GM23338 (cell line): ENCODE measurements at regions not wholly inside any gene's neighbourhood (a gene's known extent, or its start where the extent isn't known, plus 50 kb on each side); places are given as distances from the start of the nearest gene placed in this dataset.

Experiments used
- ATAC-seq: fragments of 200-7000 bp; cut with Tn5 transposase; 3 replicates; pipeline ENCODE4 v1.9.1; 2020
- DNase-seq: peaks from one replicate; pipeline ENCODE4 v3.0.0-alpha.2; 2015; ENCODE audit warnings: low spot score
- H2AFZ ChIP-seq: fragments of 200-600 bp; sonication (generic); 2 replicates; pipeline ENCODE4 v1.8.0; 2016; ENCODE audit warnings: antibody characterized with exemption, mild to moderate bottlenecking, moderate library complexity
- H3F3A ChIP-seq: fragments of 200-600 bp; sonication (generic); replicated peaks from 2 replicates; pipeline ENCODE4 v1.8.0; 2017; ENCODE audit warnings: antibody characterized with exemption, mixed run types, low read depth
- H3K27ac ChIP-seq: fragments of 200-600 bp; sonication (generic); 2 replicates; pipeline ENCODE4 v1.6.1; 2016; ENCODE audit warnings: low read depth
- H3K27me3 ChIP-seq: fragments of 200-600 bp; sonication (generic); 2 replicates; pipeline ENCODE4 v1.8.0; 2016; ENCODE audit warnings: mild to moderate bottlenecking, mixed run types, moderate library complexity; ENCODE audit not compliant: insufficient read depth
- H3K36me3 ChIP-seq: fragments of 200-600 bp; sonication (generic); 2 replicates; pipeline ENCODE4 v1.8.0; 2016; ENCODE audit warnings: mild to moderate bottlenecking; ENCODE audit not compliant: insufficient read depth
- H3K4me1 ChIP-seq: fragments of 200-600 bp; sonication (generic); 2 replicates; pipeline ENCODE4 v1.8.0; 2016; ENCODE audit warnings: mild to moderate bottlenecking, moderate library complexity; ENCODE audit not compliant: insufficient read depth
- H3K4me2 ChIP-seq: fragments of 200-600 bp; sonication (generic); 2 replicates; pipeline ENCODE4 v1.7.1; 2017; ENCODE audit warnings: mixed run types
- H3K4me3 ChIP-seq: fragments of 200-600 bp; sonication (generic); 2 replicates; pipeline ENCODE4 v1.6.1; 2016; ENCODE audit warnings: mixed run types
- H3K79me2 ChIP-seq: fragments of 200-600 bp; sonication (generic); replicated peaks from 2 replicates; pipeline ENCODE4 v1.8.0; 2017; ENCODE audit warnings: mild to moderate bottlenecking; ENCODE audit not compliant: insufficient read depth
- H3K9me2 ChIP-seq: fragments of 200-600 bp; sonication (generic); 2 replicates; pipeline ENCODE4 v1.8.0; 2017; ENCODE audit not compliant: insufficient read depth
- H4K20me1 ChIP-seq: fragments of 200-600 bp; sonication (generic); replicated peaks from 2 replicates; pipeline ENCODE4 v1.8.0; 2017; ENCODE audit warnings: mild to moderate bottlenecking; ENCODE audit not compliant: insufficient read depth
- H3K27ac Mint-ChIP-seq: 2 replicates; pipeline ENCODE4 v1.8.0; 2020; ENCODE audit warnings: inconsistent platforms, mild to moderate bottlenecking, moderate library complexity, mixed read lengths
- H3K27me3 Mint-ChIP-seq: 3 replicates; pipeline ENCODE4 v1.8.0; 2022; ENCODE audit warnings: low read depth, mild to moderate bottlenecking, moderate library complexity, mixed read lengths, inconsistent platforms; ENCODE audit not compliant: insufficient read depth, poor library complexity
- H3K36me3 Mint-ChIP-seq: 3 replicates; pipeline ENCODE4 v1.8.0; 2021; ENCODE audit warnings: low read depth, mild to moderate bottlenecking, inconsistent platforms, moderate library complexity, mixed read lengths
- H3K4me1 Mint-ChIP-seq: 3 replicates; pipeline ENCODE4 v1.8.0; 2020; ENCODE audit warnings: mild to moderate bottlenecking, inconsistent platforms, mixed read lengths
- H3K4me3 Mint-ChIP-seq: 3 replicates; pipeline ENCODE4 v1.8.0; 2021; ENCODE audit warnings: moderate library complexity, mild to moderate bottlenecking, inconsistent platforms, mixed read lengths
- H3K9me3 Mint-ChIP-seq: 3 replicates; pipeline ENCODE4 v1.8.0; 2020; ENCODE audit warnings: moderate library complexity, mild to moderate bottlenecking, inconsistent platforms, mixed read lengths
- CREB1 ChIP-seq: fragments of 250-450 bp; sonication (Bioruptor Pico); IDR thresholded peaks from 2 replicates; pipeline ENCODE4 v1.5.0; 2020; ENCODE audit warnings: low read depth, mild to moderate bottlenecking, moderate library complexity
- CTCF ChIP-seq, 2 experiments: fragments of 200-600 bp in 1 of 2; sonication (generic) in 1 of 2; conservative IDR thresholded peaks; 2 replicates each; pipeline versions ENCODE4 v1.5.1 to v1.6.1; 2016 to 2017; ENCODE audit warnings: antibody characterized with exemption in 2 of 2, low read depth in 2 of 2, mild to moderate bottlenecking in 2 of 2, moderate library complexity in 1 of 2
- ETS1 ChIP-seq: IDR thresholded peaks from 2 replicates; pipeline ENCODE4 v1.6.1; 2016; ENCODE audit warnings: antibody characterized with exemption
- EZH2 ChIP-seq: fragments of 200-600 bp; sonication (generic); IDR thresholded peaks from one replicate; pipeline ENCODE4 v1.8.0; 2017; ENCODE audit warnings: antibody characterized with exemption, mild to moderate bottlenecking, low read depth; ENCODE audit not compliant: unreplicated experiment
- EZH2phosphoT487 ChIP-seq: fragments of 200-600 bp; sonication (generic); IDR thresholded peaks from one replicate; pipeline ENCODE4 v1.8.1; 2018; ENCODE audit warnings: antibody characterized with exemption; ENCODE audit not compliant: unreplicated experiment
- JUNB ChIP-seq: IDR thresholded peaks from one replicate; pipeline ENCODE4 v1.6.1; 2016; ENCODE audit warnings: antibody characterized with exemption; ENCODE audit not compliant: unreplicated experiment
- NANOG ChIP-seq: IDR thresholded peaks from 2 replicates; pipeline ENCODE4 v1.6.1; 2016; ENCODE audit warnings: antibody characterized with exemption, borderline replicate concordance
- POLR2AphosphoS5 ChIP-seq: IDR thresholded peaks from 2 replicates; pipeline ENCODE4 v1.6.1; 2016; ENCODE audit warnings: antibody characterized with exemption, low read depth
- STAT1 ChIP-seq: IDR thresholded peaks from one replicate; pipeline ENCODE4 v1.6.1; 2016; ENCODE audit warnings: antibody characterized with exemption; ENCODE audit not compliant: unreplicated experiment
- ZNF114 ChIP-seq: fragments of 250-450 bp; sonication (Bioruptor Pico); IDR thresholded peaks from 2 replicates; pipeline ENCODE4 v1.5.0; 2020; ENCODE audit warnings: mild to moderate bottlenecking, moderate library complexity
- ZNF331 ChIP-seq: fragments of 250-450 bp; sonication (Bioruptor Pico); IDR thresholded peaks from 2 replicates; pipeline ENCODE4 v1.5.0; 2020; ENCODE audit warnings: low read depth, mild to moderate bottlenecking, moderate library complexity
- TF ChIP-seq, protein P1 (sequence below): IDR thresholded peaks from one replicate; pipeline ENCODE4 v1.6.1; 2018; ENCODE audit warnings: antibody characterized with exemption; ENCODE audit not compliant: unreplicated experiment
- TF ChIP-seq, protein P2 (sequence below): fragments of 250-450 bp; sonication (Bioruptor Pico); IDR thresholded peaks from 2 replicates; pipeline ENCODE4 v1.5.0; 2020; ENCODE audit warnings: mild to moderate bottlenecking, moderate library complexity

DNA sequence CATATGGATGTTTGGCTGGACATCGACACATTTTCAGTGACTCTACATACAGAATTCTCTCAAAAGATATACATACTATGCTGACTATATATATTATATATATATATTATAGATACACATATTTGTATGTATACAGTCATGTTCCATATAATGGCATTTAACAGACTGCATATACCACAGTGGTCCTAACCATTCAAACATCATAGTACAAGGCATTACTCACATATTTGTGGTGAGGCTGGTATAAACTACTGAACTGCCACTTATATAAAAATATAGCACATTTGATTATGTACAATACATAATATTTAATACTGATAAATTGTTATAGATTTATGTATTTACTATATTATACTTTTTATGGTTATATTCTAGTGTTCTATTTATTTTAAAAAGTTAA is 168.5 kb downstream of the IL15 start:
- Histone ChIP-seq H4K20me1 (no peaks in the 10 kb centered on the region), H2AFZ (no peak overlapping the region), H3F3A (no peaks in the 10 kb centered on the region), H3K9me2 (no peaks in the 10 kb centered on the region), H3K4me3 (no peak overlapping the region), H3K4me2 (no peak overlapping the region), H3K79me2 (no peaks in the 10 kb centered on the region), H3K27ac (no peak overlapping the region), H3K4me1 (peaks cover 6% of the 10 kb centered on the region; the same call in 1 of the 2 replicates), H3K36me3 (no peaks in the 10 kb centered on the region), H3K27me3 (no peaks in the 10 kb centered on the region)
- Mint-ChIP-seq H3K4me1 (peaks cover 11% of the 10 kb centered on the region), H3K27ac (no peak overlapping the region), H3K4me3 (no peak overlapping the region), H3K27me3 (no peaks in the 10 kb centered on the region), H3K36me3 (no peaks in the 10 kb centered on the region), H3K9me3 (no peaks in the 10 kb centered on the region)
- ATAC-seq: no peak
- TF ChIP-seq ZNF331: no peak
- TF ChIP-seq, protein P1, sequence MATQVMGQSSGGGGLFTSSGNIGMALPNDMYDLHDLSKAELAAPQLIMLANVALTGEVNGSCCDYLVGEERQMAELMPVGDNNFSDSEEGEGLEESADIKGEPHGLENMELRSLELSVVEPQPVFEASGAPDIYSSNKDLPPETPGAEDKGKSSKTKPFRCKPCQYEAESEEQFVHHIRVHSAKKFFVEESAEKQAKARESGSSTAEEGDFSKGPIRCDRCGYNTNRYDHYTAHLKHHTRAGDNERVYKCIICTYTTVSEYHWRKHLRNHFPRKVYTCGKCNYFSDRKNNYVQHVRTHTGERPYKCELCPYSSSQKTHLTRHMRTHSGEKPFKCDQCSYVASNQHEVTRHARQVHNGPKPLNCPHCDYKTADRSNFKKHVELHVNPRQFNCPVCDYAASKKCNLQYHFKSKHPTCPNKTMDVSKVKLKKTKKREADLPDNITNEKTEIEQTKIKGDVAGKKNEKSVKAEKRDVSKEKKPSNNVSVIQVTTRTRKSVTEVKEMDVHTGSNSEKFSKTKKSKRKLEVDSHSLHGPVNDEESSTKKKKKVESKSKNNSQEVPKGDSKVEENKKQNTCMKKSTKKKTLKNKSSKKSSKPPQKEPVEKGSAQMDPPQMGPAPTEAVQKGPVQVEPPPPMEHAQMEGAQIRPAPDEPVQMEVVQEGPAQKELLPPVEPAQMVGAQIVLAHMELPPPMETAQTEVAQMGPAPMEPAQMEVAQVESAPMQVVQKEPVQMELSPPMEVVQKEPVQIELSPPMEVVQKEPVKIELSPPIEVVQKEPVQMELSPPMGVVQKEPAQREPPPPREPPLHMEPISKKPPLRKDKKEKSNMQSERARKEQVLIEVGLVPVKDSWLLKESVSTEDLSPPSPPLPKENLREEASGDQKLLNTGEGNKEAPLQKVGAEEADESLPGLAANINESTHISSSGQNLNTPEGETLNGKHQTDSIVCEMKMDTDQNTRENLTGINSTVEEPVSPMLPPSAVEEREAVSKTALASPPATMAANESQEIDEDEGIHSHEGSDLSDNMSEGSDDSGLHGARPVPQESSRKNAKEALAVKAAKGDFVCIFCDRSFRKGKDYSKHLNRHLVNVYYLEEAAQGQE: no peak
- TF ChIP-seq POLR2AphosphoS5: no peak
- TF ChIP-seq ETS1: no peak
- no peak for TF ChIP-seq NANOG
- no peak for TF ChIP-seq EZH2
- no peak for TF ChIP-seq CREB1 (CRISPR knock-in tag)
- no peak for TF ChIP-seq EZH2phosphoT487
- no peak for TF ChIP-seq STAT1
- TF ChIP-seq, protein P2, sequence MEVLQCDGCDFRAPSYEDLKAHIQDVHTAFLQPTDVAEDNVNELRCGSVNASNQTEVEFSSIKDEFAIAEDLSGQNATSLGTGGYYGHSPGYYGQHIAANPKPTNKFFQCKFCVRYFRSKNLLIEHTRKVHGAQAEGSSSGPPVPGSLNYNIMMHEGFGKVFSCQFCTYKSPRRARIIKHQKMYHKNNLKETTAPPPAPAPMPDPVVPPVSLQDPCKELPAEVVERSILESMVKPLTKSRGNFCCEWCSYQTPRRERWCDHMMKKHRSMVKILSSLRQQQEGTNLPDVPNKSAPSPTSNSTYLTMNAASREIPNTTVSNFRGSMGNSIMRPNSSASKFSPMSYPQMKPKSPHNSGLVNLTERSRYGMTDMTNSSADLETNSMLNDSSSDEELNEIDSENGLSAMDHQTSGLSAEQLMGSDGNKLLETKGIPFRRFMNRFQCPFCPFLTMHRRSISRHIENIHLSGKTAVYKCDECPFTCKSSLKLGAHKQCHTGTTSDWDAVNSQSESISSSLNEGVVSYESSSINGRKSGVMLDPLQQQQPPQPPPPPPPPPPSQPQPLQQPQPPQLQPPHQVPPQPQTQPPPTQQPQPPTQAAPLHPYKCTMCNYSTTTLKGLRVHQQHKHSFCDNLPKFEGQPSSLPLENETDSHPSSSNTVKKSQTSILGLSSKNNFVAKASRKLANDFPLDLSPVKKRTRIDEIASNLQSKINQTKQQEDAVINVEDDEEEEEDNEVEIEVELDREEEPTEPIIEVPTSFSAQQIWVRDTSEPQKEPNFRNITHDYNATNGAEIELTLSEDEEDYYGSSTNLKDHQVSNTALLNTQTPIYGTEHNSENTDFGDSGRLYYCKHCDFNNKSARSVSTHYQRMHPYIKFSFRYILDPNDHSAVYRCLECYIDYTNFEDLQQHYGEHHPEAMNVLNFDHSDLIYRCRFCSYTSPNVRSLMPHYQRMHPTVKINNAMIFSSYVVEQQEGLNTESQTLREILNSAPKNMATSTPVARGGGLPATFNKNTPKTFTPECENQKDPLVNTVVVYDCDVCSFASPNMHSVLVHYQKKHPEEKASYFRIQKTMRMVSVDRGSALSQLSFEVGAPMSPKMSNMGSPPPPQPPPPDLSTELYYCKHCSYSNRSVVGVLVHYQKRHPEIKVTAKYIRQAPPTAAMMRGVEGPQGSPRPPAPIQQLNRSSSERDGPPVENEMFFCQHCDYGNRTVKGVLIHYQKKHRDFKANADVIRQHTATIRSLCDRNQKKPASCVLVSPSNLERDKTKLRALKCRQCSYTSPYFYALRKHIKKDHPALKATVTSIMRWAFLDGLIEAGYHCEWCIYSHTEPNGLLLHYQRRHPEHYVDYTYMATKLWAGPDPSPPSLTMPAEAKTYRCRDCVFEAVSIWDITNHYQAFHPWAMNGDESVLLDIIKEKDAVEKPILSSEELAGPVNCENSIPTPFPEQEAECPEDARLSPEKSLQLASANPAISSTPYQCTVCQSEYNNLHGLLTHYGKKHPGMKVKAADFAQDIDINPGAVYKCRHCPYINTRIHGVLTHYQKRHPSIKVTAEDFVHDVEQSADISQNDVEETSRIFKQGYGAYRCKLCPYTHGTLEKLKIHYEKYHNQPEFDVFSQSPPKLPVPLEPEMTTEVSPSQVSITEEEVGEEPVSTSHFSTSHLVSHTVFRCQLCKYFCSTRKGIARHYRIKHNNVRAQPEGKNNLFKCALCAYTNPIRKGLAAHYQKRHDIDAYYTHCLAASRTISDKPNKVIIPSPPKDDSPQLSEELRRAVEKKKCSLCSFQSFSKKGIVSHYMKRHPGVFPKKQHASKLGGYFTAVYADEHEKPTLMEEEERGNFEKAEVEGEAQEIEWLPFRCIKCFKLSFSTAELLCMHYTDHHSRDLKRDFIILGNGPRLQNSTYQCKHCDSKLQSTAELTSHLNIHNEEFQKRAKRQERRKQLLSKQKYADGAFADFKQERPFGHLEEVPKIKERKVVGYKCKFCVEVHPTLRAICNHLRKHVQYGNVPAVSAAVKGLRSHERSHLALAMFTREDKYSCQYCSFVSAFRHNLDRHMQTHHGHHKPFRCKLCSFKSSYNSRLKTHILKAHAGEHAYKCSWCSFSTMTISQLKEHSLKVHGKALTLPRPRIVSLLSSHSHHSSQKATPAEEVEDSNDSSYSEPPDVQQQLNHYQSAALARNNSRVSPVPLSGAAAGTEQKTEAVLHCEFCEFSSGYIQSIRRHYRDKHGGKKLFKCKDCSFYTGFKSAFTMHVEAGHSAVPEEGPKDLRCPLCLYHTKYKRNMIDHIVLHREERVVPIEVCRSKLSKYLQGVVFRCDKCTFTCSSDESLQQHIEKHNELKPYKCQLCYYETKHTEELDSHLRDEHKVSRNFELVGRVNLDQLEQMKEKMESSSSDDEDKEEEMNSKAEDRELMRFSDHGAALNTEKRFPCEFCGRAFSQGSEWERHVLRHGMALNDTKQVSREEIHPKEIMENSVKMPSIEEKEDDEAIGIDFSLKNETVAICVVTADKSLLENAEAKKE (CRISPR knock-in tag): no peak
- no peak for TF ChIP-seq CTCF (conservative IDR thresholded peaks at IDR 0.05; ENCODE audit: low read depth in 2 of 2)
- no peak for TF ChIP-seq JUNB
- TF ChIP-seq ZNF114 (CRISPR knock-in tag): no peak
- no peak for DNase-seq
